Inflammatory macrophage (primary cell): ENCODE measurements at regions not wholly inside any gene's neighbourhood (a gene's known extent, or its start where the extent isn't known, plus 50 kb on each side); places are given as distances from the start of the nearest gene placed in this dataset.
"Not testable (repeated sequence)": the region's sequence is repeated elsewhere in the genome, so short reads cannot be mapped to it uniquely, and the experiment has no call there.

ENCODE experiments used
- DNase-seq, 2 donors: peaks; one replicate each; pipeline ENCODE4 v3.0.0-alpha.2; 2020 to 2022

- no peak for DNase-seq
Observed at GRCh38 chr1:222865718-222866117, 50.9 kb downstream of the DISP1 start.

GRCh38 chr1:222867316-222867715 is 52.5 kb downstream of the DISP1 start:
- no peak for DNase-seq

GRCh38 chr1:222876182-222876581 is 61.3 kb downstream of the DISP1 start:
- DNase-seq, result no peak

GRCh38 chr1:222877854-222878253 is 63.0 kb downstream of the DISP1 start:
- no peak for DNase-seq

- DNase-seq, result no peak
Observed at GRCh38 chr1:222880587-222880986, 65.7 kb downstream of the DISP1 start.

- no peak for DNase-seq
Observed at GRCh38 chr1:222886194-222886854, 71.5 kb downstream of the DISP1 start.

GRCh38 chr1:222886878-222887351 is 72.1 kb downstream of the DISP1 start:
- DNase-seq, result no peak

GRCh38 chr1:222889440-222889839 is 74.6 kb downstream of the DISP1 start:
- DNase-seq, result no peak

- no peak for DNase-seq
Observed at GRCh38 chr1:222890716-222891115, 75.9 kb downstream of the DISP1 start.

GRCh38 chr1:222891578-222891977 is 76.7 kb downstream of the DISP1 start:
- DNase-seq, result no peak

- DNase-seq, result no peak
Observed at GRCh38 chr1:222892137-222892769, 77.4 kb downstream of the DISP1 start.

GRCh38 chr1:222893255-222893654 is 78.4 kb downstream of the DISP1 start:
- no peak for DNase-seq

GRCh38 chr1:222894331-222894730 is 79.5 kb downstream of the DISP1 start:
- DNase-seq, result no peak

- DNase-seq, result no peak
Observed at GRCh38 chr1:222896630-222897526, 82.0 kb downstream of the DISP1 start.

GRCh38 chr1:222897527-222898190 is 82.8 kb downstream of the DISP1 start:
- DNase-seq, result no peak

- DNase-seq, result no peak
Observed at GRCh38 chr1:222898191-222898527, 83.3 kb downstream of the DISP1 start.

- DNase-seq, result no peak
Observed at GRCh38 chr1:222899471-222899870, 84.6 kb downstream of the DISP1 start.

GRCh38 chr1:222904451-222904850 is 89.6 kb downstream of the DISP1 start:
- no peak for DNase-seq

- DNase-seq, result no peak
Observed at GRCh38 chr1:222905151-222905550, 90.3 kb downstream of the DISP1 start.

GRCh38 chr1:222906271-222906739 is 91.5 kb downstream of the DISP1 start:
- DNase-seq, result not testable (repeated sequence)

GRCh38 chr1:222909586-222909985 is 94.7 kb downstream of the DISP1 start:
- DNase-seq, result no peak

GRCh38 chr1:222910699-222911098 is 95.9 kb downstream of the DISP1 start:
- DNase-seq, result no peak

- no peak for DNase-seq
Observed at GRCh38 chr1:222911866-222912265, 97.0 kb downstream of the DISP1 start.
